HG03135 (cell line): ENCODE measurements at regions not wholly inside any gene's neighbourhood (a gene's known extent, or its start where the extent isn't known, plus 50 kb on each side); places are given as distances from the start of the nearest gene placed in this dataset.

ENCODE experiments used
- ATAC-seq: cut with Tn5 transposase; IDR thresholded peaks from one replicate; pipeline ENCODE4 v1.9.1; 2021; ENCODE audit warnings: mild to moderate bottlenecking, moderate library complexity; ENCODE audit not compliant: unreplicated experiment

DNA sequence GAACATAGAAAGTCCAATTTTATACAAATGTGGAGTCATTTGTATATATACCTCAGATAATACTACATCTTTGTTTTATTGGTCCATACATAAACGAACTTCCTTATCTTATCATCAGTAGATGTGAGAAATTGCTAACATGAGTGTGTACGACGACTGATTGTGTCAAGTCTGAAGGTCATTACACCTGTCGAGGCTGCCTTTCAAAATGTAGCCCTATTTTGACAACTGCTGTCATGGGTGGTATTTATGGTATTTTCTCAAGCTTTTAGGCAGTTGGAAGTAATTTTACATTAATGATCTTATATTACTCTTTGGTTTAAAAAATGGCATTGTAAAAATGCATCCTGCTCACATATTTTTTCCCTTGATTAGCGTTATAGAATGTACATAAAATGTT lies 183.7 kb upstream of the DNAJC19 start:
- no peak for ATAC-seq

DNA sequence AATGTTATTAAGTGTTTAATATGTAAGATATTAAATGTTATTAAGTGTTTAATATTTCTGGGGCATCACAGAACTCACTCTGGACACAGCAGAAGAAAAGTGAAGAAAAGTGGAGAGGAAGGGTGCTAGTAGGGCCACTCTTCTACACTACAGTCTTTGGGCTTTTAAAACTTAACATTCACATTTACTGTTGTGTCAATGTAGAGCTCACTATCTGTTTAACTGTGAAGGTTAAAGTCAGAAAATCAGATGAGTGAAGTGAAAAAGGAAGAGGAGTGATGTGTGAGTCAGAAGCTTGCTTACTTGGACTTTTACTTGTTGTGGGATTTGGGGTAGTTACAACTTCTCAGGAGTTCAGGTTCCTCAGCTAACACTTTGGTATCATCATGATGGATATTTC lies 145.3 kb upstream of the DNAJC19 start:
- no peak for ATAC-seq

DNA sequence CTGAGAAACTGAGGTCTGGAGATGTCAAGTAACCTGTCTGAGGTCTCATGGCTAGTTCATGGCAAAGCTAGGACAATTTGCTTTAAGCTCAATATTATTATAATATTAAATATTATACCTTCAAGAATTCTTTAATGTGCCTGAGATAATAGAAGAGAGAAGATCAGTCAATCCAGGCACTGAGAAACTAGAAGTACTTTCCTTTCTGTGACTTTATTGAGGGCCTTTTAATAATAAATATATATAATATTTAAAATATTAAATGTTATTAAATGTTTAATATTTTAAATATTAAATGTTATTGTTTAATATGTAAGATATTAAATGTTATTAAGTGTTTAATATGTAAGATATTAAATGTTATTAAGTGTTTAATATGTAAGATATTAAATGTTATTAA lies 144.3 kb upstream of the DNAJC19 start:
- ATAC-seq: no peak

DNA sequence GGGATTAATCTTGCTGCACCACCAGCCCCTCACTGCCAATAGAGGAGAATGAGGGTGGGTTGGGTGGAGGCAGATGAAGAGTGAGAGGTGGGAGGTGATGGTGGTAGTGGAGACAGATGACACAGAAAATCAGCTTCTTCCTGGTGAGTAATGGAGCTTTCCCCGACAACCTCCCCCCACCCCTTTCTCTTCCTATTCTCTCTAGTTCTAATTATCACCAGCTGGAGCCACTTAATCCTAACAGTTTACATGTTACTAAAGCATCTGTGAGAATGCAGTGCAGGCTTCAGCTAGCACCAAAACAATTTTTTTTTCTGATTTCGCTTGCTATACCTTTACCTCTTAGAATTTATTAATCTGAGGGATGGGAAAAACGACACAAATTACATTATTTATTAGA lies 116.1 kb upstream of the DNAJC19 start:
- ATAC-seq: no peak

DNA sequence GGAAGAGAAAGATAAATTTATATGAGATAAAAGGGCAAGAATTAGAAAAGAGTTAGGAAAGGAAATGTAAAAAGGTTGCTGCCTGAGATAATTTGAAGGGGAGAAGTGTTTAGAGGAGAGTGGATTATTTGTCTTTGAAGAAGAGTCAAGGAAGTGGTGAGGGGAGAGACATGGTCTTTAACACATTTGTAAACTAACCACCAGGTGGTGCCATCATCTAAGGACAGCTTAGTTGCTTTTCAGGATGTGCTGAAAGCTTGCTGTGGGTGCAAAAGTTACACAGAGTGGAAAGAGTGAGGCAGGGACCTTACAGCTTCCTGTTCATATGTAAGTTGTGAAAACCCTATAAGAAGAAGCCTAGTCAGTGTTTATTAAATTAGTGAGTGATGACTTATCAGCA lies 114.1 kb upstream of the DNAJC19 start:
- no peak for ATAC-seq

DNA sequence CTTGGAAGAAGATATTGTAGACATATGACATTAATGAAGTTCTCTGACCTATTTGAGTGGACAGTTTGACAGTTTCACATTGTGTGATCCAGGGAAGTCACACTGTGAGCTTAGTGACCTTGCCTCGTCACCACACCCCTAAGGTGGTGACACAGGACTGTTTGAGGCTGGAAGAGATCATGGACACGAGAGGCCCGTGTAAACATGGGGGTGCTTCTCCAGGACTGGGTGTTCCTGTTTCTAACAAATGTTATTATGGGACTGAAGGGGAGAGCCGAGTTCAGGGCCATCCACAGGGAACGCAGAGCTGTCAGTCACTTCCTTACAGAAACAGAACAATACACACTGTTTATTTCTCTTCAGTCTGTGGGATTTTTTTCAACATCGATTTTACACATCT lies 96.5 kb upstream of the DNAJC19 start:
- no peak for ATAC-seq

DNA sequence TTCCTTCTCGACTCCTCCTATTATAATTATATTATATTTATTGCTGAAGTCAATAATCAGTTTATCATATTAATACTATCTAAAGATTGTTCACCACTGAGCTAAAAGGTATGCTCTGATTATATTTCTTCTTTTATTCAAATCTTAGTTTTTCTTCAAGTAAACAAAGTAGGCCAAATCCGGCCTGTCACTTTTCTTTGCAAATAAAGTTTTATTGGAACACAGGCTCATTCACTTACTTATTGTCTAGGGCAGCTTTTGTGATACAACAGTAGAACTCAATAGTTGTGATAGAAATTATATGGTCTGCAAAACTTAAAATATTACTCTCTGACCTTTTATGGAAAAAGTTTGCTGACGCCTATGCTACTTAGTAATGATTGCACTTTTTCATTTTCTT lies 92.4 kb upstream of the DNAJC19 start:
- no peak for ATAC-seq

DNA sequence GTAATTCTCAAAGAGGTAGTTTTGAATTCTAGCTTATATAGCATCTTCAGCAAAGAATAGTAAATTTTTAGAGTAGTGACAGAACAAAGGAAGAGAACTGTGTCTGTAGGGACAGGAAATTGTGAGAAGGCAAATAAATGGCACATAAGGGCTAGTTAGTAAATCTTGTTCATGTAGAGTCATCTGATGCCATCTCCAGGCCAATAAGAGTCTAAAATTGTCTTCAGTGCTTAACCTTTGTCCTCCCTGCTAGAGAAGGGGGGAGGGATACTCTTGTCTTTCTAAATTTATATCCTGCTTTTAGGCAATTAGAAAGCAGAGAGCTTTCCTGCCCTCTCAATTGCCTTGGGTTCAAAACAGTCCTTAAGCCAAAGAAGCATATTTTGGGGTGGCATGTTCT lies 87.0 kb upstream of the DNAJC19 start:
- no peak for ATAC-seq

DNA sequence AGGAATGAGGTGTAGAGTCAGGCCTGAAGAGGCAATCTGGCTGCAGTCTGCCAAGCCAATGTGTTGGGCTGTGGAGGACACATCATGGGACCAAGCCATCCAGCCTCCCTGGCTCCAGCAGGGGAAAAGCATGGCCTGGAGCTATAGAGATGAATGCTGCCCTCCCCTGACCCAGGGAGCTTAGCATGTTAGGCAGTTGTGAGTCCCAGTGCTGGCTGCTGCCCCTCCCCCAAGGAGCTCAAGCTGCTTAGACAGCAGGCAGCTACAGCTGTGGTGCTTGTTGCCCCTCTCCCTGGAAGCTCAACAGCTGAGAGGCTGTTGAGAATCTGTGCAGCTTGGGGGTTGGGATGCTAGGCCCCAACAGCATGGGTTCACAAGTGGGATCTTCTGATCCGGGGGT lies 85.6 kb upstream of the DNAJC19 start:
- ATAC-seq: no peak

DNA sequence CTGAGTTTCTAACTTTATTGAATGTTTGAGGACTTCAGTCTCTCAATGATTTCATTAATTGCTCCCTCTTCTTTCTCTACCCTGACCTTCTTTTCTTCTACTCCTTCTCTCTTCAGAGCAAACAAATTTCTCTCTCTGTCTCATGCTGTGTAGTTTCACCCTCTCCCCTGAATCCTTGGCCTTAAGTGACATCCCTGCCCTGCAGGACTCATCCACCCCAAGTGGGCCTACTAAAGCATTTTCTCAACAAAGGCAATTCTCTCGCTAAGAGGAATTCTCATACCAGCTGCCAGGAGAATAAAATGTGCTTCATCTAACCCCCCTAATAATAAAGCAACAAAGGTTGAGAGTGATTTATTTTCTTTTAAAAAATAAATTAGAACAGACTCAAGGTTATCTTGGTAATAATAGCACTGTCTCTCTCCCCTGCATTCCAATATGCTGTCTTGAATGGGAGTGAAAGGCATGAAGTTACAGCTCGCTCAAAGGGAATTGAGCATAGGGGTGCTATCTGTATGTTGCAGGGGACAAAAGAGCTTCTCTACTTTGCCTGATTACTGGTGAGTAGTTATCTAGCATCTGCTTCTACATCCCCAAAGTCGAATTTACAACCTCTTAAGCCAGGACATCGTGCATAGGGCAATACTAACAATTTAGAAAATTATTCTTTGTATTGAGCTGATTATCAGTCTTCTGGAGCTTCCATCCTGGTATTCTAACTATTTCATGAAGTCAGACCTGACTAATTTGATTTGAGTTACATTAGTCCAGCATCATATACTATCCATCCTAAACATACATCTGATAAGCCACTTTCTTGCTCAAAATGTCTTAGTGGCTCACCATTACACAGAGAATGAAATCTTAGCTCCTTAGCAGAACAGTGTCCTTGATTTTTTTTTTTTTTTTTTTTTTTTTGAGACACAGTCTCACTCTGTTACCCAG lies 76.9 kb upstream of the DNAJC19 start:
- no peak for ATAC-seq

DNA sequence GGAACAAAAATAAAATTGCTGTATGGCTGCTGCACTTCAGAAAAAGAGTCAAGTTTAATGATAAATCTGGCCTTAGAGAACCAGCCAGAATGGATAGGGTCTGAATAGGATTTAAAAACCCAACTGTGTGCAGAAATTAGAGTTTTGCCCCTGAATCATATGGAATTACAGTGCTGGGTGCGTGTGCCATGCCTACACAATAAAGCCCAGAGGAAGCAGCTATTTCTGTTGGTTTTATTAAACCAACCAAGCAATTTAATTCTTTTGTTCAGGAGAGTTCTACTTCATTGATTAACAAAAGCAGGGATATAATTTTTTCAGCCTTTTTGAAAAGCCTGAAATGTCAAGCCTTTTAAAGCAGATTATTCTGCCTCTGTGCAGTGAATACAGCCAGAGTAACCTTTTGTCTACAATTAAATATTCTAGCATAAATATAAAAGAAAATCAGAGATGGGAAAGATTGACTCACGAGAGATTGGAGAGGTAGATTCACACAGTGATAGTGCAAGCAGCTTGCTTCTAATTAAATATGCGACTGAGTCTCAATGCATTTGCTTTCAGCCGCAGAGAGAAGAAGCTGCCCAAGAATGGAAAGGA lies 66.7 kb upstream of the DNAJC19 start:
- no peak for ATAC-seq

DNA sequence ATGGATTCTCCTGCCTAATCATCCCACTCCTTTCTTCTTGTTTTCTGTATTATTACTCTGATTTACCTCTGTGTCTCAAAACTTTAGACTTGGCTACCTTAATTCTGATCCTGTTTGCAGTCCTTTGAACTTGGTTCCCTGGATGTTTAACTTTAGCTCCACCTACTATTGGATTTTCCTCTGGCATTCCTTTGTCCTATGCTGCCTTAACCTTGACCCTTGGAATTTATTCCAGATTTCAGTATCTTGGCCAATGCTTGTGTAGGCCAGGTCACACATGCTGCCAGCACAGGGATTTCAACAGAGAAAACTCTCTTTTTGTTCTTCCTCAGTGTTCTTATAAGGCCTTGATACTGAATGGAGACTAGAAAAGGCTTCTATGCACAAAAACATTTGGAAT lies 65.0 kb upstream of the DNAJC19 start:
- no peak for ATAC-seq

DNA sequence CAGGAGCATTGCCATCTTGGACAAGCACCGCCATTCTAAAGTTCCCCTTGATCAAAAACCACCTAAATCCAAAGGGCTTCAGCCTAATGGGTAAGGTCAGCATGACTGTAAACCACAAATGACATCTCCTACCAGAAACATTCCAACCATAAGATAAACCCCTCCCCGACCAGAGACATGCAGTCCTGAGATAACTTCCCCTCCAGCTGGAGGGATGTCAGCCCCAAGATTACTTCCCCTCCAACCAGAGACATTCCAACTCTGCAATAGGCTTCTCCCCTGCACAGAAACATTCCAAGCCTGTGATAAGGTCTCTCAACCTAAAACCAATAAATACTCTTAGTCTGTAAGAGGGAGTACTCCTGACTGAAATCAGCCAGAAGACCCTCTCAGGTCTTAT lies 62.7 kb upstream of the DNAJC19 start:
- ATAC-seq: no peak

DNA sequence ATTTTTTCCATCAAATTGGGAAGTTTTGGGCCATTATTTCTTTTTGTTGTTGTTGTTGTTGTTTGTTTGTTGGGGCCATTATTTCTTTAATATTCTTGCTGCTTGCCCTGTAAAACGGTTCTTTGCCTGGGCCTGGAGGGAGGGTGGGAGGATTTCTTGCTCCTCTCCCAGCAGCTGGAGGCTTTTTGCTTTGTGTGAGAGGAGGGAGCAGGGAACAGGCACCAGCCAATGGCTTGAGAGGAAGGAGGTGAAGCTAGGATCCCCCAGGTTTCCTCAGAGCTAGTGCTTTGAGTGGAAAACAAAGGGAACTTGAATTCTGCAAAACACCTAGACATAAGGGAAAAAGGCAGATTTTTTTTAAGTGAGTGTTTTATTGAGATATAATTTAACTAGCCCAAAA lies 61.2 kb upstream of the DNAJC19 start:
- no peak for ATAC-seq

DNA sequence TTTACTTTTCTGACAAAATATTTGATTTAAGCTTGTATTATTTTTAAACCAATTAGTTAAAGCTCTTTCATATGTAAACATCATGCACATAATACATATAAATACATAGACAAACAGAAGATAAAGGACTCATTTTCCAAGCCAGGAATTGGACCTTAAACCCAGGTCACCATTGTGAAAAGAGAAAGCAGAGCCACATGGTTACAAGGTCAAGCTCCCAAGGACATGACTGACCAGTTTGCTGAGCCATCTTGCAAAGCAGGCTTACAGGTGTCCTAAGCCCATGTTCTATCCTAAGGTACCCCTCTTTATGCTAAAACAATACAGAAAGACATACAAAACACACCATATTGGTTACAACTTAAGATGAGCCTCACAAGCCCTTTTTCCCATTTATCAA lies 50.5 kb upstream of the DNAJC19 start:
- no peak for ATAC-seq
